ENCODE measurements at regions not wholly inside any gene's neighbourhood (a gene's known extent, or its start where the extent isn't known, plus 50 kb on each side); places are given as distances from the start of the nearest gene placed in this dataset.

GRCh38 chr2:224302952-224303351, 99.0 kb downstream of the FAM124B start:
- no peak for TF ChIP-seq SRF (IDR thresholded peaks at IDR 0.05; ENCODE audit: low read depth in 2 of 2, low read length in 2 of 2)
- no peak for TF ChIP-seq CHD2 (IDR thresholded peaks at IDR 0.05; ENCODE audit: borderline replicate concordance, low read depth, low read length)
- TF ChIP-seq CTCF (IDR thresholded peaks at IDR 0.05 in 2 of 3, conservative IDR thresholded peaks at IDR 0.05 in 1 of 3; ENCODE audit: control insufficient read depth in 2 of 3, extremely low read depth in 1 of 3, insufficient read depth in 1 of 3, low read depth in 3 of 3, low read length in 3 of 3), result no peak
- TF ChIP-seq PAX5 (IDR thresholded peaks at IDR 0.05; ENCODE audit: borderline replicate concordance, low read depth, low read length), result no peak
- TF ChIP-seq ZNF217 (IDR thresholded peaks at IDR 0.05), result no peak
- no peak for TF ChIP-seq TCF12 (IDR thresholded peaks at IDR 0.05; ENCODE audit: low read depth, low read length)
- TF ChIP-seq HSF1 (IDR thresholded peaks at IDR 0.05; ENCODE audit: low read depth, low read length), result no peak
- no peak for TF ChIP-seq YBX1 (IDR thresholded peaks at IDR 0.05)
- TF ChIP-seq RB1 (IDR thresholded peaks at IDR 0.05; ENCODE audit: borderline replicate concordance), result no peak

Data from GM12878 (cell line).